CD4-positive, alpha-beta T cell (primary cell): ENCODE measurements at regions not wholly inside any gene's neighbourhood (a gene's known extent, or its start where the extent isn't known, plus 50 kb on each side); places are given as distances from the start of the nearest gene placed in this dataset.
A peak's percentile ranks its signal among the peaks of the same experiment; 100 is the strongest.
"Not testable (repeated sequence)": the region's sequence is repeated elsewhere in the genome, so short reads cannot be mapped to it uniquely, and the experiment has no call there.

Experiments used
- ATAC-seq: fragments of 200-7000 bp; cut with Tn5 transposase; one replicate; pipeline ENCODE4 v1.10.0; 2022; ENCODE audit warnings: mild to moderate bottlenecking; ENCODE audit not compliant: poor library complexity
- CTCF ChIA-PET: fragments of 350-600 bp; sonication (Branson Sonifier 250); formaldehyde crosslinking; loops from one replicate; lab custom pipeline; 2021; ENCODE audit warnings: antibody characterized with exemption, inconsistent platforms; lab: Charles Lee
- POLR2A ChIA-PET: fragments of 350-600 bp; sonication (Branson Sonifier 250); formaldehyde crosslinking; loops from one replicate; lab custom pipeline; 2021; ENCODE audit warnings: antibody characterized with exemption, inconsistent platforms; lab: Charles Lee
- DNase-seq, 14 experiments: peaks; one replicate each; pipeline ENCODE4 v3.0.0-alpha.2; 2013 to 2020; ENCODE audit warnings: mixed read lengths in 2 of 14
- H3K27ac ChIP-seq, 2 donors: one replicate each; pipeline versions ENCODE4 v1.5.1 to v1.7.0; 2013; ENCODE audit warnings: low read length in 2 of 2, low read depth in 1 of 2, mild to moderate bottlenecking in 1 of 2
- H3K27me3 ChIP-seq, 2 experiments: 1 replicate in 1 of 2; 2 replicates in 1 of 2; pipeline versions ENCODE4 v1.6.1 to v1.7.0; 2013; ENCODE audit warnings: low read length in 2 of 2, control low read depth in 1 of 2, mild to moderate bottlenecking in 1 of 2, moderate library complexity in 1 of 2; ENCODE audit not compliant: insufficient read depth in 2 of 2, control insufficient read depth in 1 of 2
- H3K36me3 ChIP-seq: one replicate; pipeline ENCODE4 v1.6.1; 2013; ENCODE audit warnings: low read length, control low read depth; ENCODE audit not compliant: insufficient read depth
- H3K4me1 ChIP-seq: one replicate; pipeline ENCODE4 v1.6.1; 2013; ENCODE audit warnings: low read length, control low read depth; ENCODE audit not compliant: insufficient read depth
- H3K4me3 ChIP-seq: one replicate; pipeline ENCODE4 v1.5.1; 2013; ENCODE audit warnings: mild to moderate bottlenecking, low read length, moderate library complexity
- H3K9me3 ChIP-seq, 2 experiments: 1 replicate in 1 of 2; 2 replicates in 1 of 2; pipeline versions ENCODE4 v1.6.1 to v1.7.0; 2013; ENCODE audit warnings: low read length in 2 of 2, mild to moderate bottlenecking in 2 of 2, control low read depth in 1 of 2, moderate library complexity in 1 of 2; ENCODE audit not compliant: control insufficient read depth in 1 of 2, insufficient read depth in 1 of 2
- H3K27ac Mint-ChIP-seq: one replicate; pipeline ENCODE4 v1.8.0; 2020; ENCODE audit warnings: mixed read lengths
- H3K27me3 Mint-ChIP-seq: one replicate; pipeline ENCODE4 v1.8.0; 2021; ENCODE audit warnings: mixed read lengths
- H3K36me3 Mint-ChIP-seq: one replicate; pipeline ENCODE4 v1.8.0; 2021; ENCODE audit warnings: low read depth, mixed read lengths
- H3K4me1 Mint-ChIP-seq: one replicate; pipeline ENCODE4 v1.8.0; 2021; ENCODE audit warnings: low read depth, mixed read lengths
- H3K4me3 Mint-ChIP-seq: one replicate; pipeline ENCODE4 v1.8.0; 2020; ENCODE audit warnings: mild to moderate bottlenecking, mixed read lengths
- H3K9me3 Mint-ChIP-seq: one replicate; pipeline ENCODE4 v1.8.0; 2020; ENCODE audit warnings: mixed read lengths
- intact Hi-C, 2 experiments: fragments of 100-400 bp; cut with DNase I in 1 of 2; cut with micrococcal nuclease in 1 of 2; formaldehyde crosslinking; loops; one replicate each; pipeline versions ENCODE4 v1.15.1 to v1.9.0; 2023 to 2025; cut with DNase I, micrococcal nuclease
- TF ChIP-seq, protein P1 (sequence below): fragments of 200-600 bp; IDR thresholded peaks from one replicate; pipeline ENCODE4 v1.8.0; 2022; ENCODE audit warnings: antibody characterized with exemption, mild to moderate bottlenecking

DNA sequence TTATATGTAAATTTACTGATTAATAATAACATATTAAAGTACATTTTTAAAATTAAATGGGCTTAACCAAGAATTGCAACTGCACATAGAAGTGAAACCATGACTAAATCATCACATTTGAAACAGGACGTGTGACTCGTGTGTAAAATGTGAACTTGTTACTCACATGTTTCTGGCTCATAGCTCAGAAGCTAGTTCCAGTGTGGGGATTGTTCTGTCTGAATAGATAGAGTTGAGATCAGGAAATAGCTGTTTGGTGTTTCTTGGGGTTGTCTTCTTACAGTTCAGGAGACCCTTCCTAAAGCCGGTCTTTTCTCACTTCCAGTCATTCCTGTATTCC lies 130.9 kb downstream of the LAT start:
- H3K27me3 Mint-ChIP-seq, H3K27ac ChIP-seq, H3K4me3 ChIP-seq, POLR2A ChIA-PET, H3K9me3 Mint-ChIP-seq, H3K4me3 Mint-ChIP-seq, H3K27me3 ChIP-seq, H3K9me3 ChIP-seq: not testable (repeated sequence)
- DNase-seq (peak in 3 of 14 experiments; percentile 31 to 53 (median 43)), ATAC-seq (peak; percentile 39)
- Histone ChIP-seq H3K36me3 (peaks cover 29% of the 10 kb centered on the region), H3K4me1 (peaks cover 12% of the 10 kb centered on the region)
- peak overlapping the region; percentile 62 for H3K27ac Mint-ChIP-seq
- H3K4me1 Mint-ChIP-seq, result peaks cover 37% of the 10 kb centered on the region
- peaks cover 74% of the 10 kb centered on the region for H3K36me3 Mint-ChIP-seq
- intact Hi-C loops, result loop anchor here in 1 of 2 experiments (10.0 kb wide), 1 partner anchor 139 kb away; no protein-coding TSS in a partner anchor
- CTCF ChIA-PET, result interaction anchor here (0.6 kb wide), 1 partner anchor 717 kb away, joined by 3 read pairs; no protein-coding TSS in a partner anchor

DNA sequence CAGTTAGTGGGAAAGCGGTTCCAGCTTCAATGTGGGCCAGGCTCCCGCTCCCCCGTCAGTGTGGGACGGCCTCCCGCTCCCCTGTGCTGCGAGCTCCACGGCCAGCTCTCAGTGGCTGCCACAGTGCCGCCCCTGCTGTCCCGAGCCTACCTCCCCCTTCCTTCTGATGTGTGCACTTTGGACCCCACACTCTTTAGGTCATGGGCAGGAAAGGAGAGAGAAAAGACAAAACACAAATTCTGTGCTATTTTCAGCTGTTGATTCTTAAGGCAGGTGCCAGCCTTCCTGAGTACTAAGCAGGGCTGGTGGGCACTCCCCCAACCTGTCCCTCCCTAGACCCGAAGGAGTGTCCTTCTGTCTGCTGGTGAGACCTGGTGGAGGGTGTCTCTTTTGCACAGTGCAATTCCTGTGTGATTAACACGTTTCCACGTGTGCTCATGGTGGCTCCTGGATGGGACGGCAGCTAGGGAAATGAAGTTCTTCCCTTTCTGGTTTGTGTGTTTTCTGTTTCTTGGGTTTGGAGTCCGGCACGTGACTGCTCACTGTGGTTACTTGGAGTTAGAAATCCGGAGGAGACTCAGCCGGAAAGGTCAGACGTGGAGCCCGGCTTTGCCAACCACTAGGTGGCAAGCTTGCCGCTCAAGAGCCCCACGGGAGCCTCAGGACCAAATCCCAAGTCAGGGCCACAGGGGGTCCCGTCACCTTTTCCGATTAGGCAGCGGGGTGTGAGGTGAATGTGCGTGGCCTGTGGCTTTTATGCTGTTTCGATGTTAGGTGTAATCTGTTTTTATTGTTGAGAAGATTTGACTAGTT lies 130.3 kb downstream of the LAT start:
- H3K27me3 Mint-ChIP-seq, H3K9me3 ChIP-seq, H3K9me3 Mint-ChIP-seq, H3K27ac ChIP-seq, H3K4me3 ChIP-seq, H3K27me3 ChIP-seq, H3K4me3 Mint-ChIP-seq, POLR2A ChIA-PET, CTCF ChIA-PET: not testable (repeated sequence)
- intact Hi-C loops, result loop anchor here in 1 of 2 experiments (5.0 to 10.0 kb wide), 2 partner anchors 140 to 197 kb away; no protein-coding TSS in a partner anchor
- ATAC-seq, result peak; percentile 50
- peaks cover 78% of the 10 kb centered on the region for H3K36me3 Mint-ChIP-seq
- TF ChIP-seq, protein P1, sequence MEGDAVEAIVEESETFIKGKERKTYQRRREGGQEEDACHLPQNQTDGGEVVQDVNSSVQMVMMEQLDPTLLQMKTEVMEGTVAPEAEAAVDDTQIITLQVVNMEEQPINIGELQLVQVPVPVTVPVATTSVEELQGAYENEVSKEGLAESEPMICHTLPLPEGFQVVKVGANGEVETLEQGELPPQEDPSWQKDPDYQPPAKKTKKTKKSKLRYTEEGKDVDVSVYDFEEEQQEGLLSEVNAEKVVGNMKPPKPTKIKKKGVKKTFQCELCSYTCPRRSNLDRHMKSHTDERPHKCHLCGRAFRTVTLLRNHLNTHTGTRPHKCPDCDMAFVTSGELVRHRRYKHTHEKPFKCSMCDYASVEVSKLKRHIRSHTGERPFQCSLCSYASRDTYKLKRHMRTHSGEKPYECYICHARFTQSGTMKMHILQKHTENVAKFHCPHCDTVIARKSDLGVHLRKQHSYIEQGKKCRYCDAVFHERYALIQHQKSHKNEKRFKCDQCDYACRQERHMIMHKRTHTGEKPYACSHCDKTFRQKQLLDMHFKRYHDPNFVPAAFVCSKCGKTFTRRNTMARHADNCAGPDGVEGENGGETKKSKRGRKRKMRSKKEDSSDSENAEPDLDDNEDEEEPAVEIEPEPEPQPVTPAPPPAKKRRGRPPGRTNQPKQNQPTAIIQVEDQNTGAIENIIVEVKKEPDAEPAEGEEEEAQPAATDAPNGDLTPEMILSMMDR, result peak; percentile 76
- H3K36me3 ChIP-seq, result peaks cover 33% of the 10 kb centered on the region
- peaks cover 37% of the 10 kb centered on the region for H3K4me1 Mint-ChIP-seq
- H3K27ac Mint-ChIP-seq, result peak overlapping the region; percentile 62
- peak in 3 of 14 experiments; percentile 28 to 60 (median 51) for DNase-seq
- H3K4me1 ChIP-seq, result peaks cover 12% of the 10 kb centered on the region

DNA sequence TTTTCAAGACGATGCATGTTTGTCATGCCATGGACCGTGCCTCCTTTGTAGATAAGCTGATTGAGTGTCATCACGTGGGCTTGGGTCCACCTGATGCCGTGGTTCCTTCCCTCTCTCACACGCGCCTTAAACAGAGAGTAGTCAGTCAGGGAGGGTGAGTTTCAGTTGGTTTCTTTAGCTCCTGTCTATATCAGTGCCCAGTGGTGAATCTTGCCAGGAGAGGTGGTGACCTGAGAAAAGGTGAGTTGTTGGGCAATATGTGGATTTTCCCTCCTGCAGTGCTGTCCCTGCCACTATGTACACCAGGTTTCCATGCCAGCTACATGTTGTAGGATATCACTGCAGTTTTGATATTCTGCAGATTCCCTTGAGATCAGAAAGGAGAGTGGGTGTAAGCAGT lies 129.7 kb downstream of the LAT start:
- peaks cover 79% of the 10 kb centered on the region for H3K36me3 Mint-ChIP-seq
- intact Hi-C loops, result loop anchor here in 1 of 2 experiments (5.0 to 10.0 kb wide), 2 partner anchors 140 to 198 kb away; no protein-coding TSS in a partner anchor
- H3K4me3 Mint-ChIP-seq, result no peak overlapping the region
- Histone ChIP-seq H3K36me3 (peaks cover 34% of the 10 kb centered on the region), H3K4me3 (no peak overlapping the region), H3K27me3 (no peaks in the 10 kb centered on the region), H3K4me1 (peaks cover 12% of the 10 kb centered on the region), H3K27ac (no peak overlapping the region), H3K9me3 (no peaks in the 10 kb centered on the region)
- no peak for ATAC-seq
- ChIA-PET CTCF (no interaction called here), POLR2A (no interaction called here)
- peak overlapping the region; percentile 62 for H3K27ac Mint-ChIP-seq
- peaks cover 37% of the 10 kb centered on the region for H3K4me1 Mint-ChIP-seq
- H3K27me3 Mint-ChIP-seq, result no peaks in the 10 kb centered on the region
- TF ChIP-seq, protein P1, result no peak
- DNase-seq, result no peak
- H3K9me3 Mint-ChIP-seq, result no peaks in the 10 kb centered on the region

DNA sequence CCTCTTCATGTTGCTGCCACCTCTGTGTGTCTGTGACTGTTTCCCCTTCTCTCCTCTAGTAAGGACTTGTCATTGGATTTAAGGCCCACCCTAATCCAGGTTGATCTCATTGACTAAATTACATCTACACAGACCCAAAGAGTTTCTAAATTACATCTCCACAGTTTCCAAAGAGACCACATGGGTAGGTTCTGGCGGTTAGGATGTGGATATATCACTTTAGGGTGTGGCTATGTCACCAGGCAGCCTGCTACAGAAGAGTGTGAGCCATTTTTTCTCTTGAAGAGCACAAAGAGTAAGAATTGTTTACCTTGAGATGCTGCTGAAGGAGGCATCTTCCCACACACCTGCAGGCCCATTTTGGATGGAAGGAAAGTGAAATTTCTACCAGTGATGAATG lies 128.6 kb downstream of the LAT start:
- DNase-seq, result peak in 1 of 14 experiments; percentile 62
- ATAC-seq, H3K27ac ChIP-seq, H3K4me3 ChIP-seq, H3K9me3 Mint-ChIP-seq, H3K27me3 Mint-ChIP-seq, CTCF ChIA-PET, H3K4me3 Mint-ChIP-seq, POLR2A ChIA-PET, H3K27me3 ChIP-seq, H3K9me3 ChIP-seq: not testable (repeated sequence)
- peaks cover 10% of the 10 kb centered on the region for H3K4me1 ChIP-seq
- peaks cover 34% of the 10 kb centered on the region for H3K4me1 Mint-ChIP-seq
- intact Hi-C loops, result loop anchor here in 1 of 2 experiments (5.0 to 10.0 kb wide), 2 partner anchors 141 to 199 kb away; no protein-coding TSS in a partner anchor
- peak overlapping the region; percentile 62 for H3K27ac Mint-ChIP-seq
- peaks cover 76% of the 10 kb centered on the region for H3K36me3 Mint-ChIP-seq
- peaks cover 34% of the 10 kb centered on the region for H3K36me3 ChIP-seq
